Right forelimb (tissue), 1 donor: ENCODE measurements at regions not wholly inside any gene's neighbourhood (a gene's known extent, or its start where the extent isn't known, plus 50 kb on each side); places are given as distances from the start of the nearest gene placed in this dataset.

ENCODE experiments used
- DNase-seq: peaks from one replicate; pipeline ENCODE4 v3.0.0-alpha.2; 2018

DNA sequence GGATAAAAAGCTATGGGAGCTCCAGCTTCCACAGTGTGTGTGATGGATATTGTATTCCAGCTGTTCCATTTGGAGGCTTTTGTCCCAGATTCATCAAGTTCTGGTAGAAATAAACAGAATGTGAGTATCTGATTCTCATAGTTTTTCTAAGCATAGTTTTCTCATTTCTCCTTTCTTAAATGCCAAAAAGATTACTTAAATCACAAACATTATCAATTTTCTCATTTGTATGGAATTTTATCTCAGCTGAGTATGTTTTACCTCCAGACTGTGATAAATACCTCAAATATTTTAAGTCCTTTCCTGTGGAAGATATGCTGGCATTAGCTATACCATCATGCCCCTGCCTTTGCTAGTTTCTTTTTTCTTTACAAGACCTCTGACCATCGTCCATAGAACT, 767.3 kb downstream of the TFAP2A start:
- DNase-seq: no peak

DNA sequence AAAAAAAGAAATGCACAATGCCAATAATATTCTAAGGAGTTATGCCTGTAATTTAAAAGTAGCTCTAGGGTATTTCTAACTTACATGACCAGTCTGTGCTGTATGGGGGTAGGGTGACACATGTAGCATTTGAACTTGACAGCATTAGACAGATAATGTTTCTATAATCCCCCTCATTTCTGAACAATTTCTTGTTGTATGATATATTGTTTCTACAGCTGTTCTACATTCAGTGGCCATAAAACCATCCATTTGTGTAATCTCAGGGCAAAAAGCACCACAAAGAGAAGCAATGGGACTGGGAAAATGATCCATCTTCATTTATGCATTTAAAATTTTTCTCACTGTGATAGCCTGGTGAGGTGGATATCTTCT, 767.8 kb downstream of the TFAP2A start:
- no peak for DNase-seq

DNA sequence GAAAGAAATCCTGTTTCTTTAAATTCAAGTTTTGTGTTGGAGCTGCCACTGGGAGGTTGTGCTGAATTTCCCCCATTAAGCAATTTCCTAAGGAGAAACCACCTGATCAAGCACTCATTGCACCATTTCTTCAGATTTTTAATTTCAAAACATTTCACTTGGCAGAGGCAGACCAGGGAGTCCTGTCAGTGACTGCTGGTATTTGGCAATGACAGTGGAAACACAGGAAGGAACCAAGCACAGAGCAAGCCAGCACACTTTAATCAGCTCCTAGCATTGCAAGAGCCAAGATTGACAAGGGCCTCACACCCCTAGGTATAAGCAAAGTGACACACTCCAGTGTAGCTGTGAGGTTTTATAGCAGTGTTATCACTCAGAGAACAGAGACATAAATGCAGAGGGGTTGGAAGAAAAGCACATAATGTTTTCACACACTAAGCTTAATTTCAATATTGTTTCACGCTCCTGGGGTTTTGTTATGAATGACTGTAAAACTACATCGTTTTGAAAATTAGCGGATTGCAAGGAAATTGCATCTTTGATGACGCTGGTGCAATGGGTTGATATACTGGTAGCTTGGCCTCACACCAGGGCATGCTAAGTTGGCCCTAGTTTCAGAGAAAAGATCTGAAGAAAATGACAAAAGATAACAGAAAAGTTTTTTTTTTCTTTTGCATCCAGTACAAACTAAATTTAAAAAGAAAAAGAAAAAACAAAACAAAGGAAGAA, 768.4 kb downstream of the TFAP2A start:
- no peak for DNase-seq

DNA sequence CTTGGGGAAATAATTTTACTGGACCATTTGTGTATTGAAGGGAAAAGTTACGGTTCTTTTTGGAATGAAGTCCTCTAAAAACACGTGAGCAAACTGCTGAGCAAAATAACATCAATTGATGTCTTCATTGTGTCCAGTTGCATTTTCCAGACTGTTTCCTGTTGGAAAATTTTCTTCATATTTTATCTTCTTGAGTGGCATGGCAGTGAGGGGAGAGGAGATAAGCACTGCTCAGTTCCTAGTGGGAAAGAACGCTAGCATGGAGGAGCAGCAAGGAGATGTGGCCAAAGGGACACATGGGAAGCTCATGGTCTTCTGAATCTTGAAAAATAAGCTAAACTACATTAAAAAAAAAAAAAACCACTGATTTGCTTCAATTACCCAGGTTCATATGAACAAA, 776.0 kb downstream of the TFAP2A start:
- DNase-seq: no peak

DNA sequence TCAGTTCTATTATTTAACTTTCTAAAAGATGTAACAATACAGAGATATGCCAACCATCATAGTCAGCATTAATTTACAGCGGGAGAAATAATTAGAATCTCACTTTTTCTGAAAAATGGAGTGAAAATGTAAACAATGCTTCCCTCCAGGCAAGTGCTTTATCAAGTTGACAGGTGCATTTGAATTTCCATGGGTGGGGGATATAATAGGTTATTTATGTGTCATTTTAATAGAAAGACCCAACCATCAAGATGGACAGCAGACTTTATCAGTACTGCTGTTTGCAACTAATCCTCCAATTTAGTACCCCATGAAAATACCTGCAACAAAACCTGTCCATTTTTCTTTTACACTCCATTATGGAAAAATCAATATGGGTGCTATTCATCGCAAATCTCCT, 780.1 kb downstream of the TFAP2A start:
- no peak for DNase-seq

DNA sequence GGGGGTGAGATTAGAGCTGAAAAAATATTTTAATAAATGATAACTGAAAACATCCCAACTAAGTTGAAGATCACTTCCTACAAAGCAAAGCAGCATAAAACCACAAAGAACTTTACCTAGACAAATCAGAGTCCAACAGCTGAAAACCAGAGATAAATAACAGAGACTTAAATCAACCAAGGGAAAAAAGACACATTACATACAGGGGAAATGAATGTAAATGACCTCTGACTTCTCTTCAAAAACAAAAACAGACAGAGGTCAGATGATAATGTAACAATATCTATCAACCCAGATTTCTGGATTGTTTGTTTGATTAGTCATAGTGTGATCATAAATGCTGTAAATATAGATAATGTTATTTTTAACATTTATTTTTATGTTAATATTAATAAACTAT, 782.8 kb downstream of the TFAP2A start:
- no peak for DNase-seq

DNA sequence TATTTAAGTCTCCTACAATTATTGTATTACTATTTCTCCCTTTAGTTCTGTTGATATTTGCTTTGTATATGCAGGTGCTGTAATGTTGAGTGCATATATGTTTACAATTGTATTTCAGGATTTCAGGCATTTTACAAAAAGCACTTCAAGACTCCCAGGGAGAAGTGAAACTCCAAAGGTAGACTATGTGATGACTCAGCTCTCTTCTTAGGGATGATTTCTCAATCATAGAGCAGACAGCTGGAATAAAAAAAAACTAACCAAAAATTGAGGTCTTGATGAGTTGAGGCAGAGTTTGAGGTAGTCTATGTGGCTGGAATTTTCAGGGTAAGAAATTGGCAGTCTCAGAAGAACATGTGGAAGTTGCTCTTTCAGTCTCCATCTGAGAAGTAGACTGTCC, 786.1 kb downstream of the TFAP2A start:
- DNase-seq: no peak

DNA sequence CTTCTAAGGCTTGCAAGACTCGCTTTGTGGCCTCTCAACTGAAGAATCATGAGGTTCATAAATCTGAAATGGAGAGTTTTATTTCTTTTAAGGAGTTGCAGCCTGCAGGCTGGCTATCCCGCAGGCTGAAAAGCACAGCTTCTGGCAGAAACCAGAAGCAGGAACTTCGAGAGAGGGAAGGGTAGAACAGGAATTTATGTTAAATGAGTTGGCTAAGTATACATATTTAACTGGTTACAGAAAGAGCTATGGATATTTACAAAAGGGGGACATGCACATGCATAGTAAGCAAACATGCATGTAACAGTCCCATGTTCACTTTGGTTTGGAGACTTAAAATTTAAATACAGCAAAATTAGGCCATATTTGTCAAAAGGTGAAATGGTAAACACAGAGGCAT, 787.0 kb downstream of the TFAP2A start:
- no peak for DNase-seq

DNA sequence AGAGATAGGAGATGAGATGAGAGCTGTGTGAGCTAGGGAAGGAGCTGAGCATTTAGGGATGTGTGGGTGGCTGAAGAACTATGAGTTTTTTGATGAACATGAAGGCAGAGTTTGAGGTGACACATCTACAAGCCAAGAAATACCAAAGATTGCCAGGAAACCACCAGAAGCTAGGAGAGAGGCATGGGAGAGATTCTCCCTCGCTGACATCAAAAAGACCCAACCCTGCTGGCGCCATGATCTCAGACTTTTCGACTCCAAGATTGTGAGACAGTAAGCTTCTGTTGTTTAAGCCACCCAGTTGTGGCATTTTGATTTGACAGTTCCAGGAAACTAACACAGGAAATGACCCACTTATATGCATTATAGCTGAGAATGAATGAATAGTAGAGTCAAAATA, 790.9 kb downstream of the TFAP2A start:
- no peak for DNase-seq

DNA sequence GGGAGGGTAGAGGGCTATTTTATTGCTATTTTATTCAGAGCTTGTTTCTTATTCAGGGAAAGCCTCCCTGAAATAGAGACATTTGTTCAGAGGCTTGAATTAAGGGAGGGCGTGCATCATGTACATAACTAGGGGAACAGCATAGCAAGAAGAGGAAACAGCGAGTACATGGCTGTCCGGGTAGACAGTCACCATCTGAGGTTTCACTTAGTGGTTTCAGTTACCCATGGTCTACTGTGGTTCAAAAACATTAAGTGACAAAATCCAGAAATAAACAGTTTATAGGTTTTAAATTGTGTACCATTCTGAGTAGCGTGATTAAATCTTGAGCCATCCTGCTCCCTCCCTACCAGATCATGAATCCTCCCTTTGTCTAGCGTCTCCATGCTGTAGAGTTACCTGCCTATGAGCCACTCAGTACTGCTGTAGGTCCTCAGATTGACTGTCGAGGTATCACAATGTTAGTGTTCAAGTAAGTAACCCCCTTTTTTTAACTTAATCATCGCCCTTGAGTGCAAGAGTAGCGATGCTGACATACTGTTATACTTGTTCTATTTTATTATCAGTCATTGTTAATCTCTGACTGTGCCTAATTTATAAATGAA, 791.5 kb downstream of the TFAP2A start:
- no peak for DNase-seq

DNA sequence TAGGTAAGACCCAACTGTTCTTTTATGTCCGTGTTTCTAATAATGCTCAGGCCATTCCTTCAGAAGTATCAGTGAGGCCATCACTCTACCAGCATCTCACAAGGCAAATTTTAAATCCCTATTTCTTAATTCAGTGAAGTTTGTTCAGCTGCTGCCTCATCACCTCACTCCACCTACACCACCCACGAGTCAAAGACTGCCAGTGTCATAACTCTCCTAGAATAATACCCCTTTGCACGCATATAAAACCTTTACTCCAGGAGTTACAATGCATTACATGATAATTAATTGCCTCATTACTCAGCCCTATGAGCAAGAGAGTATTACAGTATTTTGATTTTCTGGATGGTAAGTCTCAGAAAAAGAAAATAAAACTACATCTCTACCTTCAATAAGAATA, 793.6 kb downstream of the TFAP2A start:
- DNase-seq: no peak

DNA sequence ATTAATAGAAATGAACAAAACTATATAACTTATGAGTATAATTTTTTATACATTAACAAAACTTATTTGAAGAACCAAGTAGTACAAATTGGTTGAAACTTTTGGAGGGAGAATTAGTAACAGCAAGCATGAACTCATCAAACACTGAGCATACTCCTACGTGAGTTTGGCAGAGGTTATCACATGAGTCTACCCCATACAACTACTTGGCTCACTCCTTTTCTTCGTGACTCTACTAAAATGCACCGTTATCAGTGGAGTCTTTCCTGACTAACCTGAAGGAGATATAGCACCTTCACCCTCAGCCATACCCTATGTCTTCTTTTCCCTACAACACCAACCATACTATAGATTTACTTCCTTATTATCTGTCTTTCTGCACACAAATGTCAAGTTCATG, 794.2 kb downstream of the TFAP2A start:
- no peak for DNase-seq

DNA sequence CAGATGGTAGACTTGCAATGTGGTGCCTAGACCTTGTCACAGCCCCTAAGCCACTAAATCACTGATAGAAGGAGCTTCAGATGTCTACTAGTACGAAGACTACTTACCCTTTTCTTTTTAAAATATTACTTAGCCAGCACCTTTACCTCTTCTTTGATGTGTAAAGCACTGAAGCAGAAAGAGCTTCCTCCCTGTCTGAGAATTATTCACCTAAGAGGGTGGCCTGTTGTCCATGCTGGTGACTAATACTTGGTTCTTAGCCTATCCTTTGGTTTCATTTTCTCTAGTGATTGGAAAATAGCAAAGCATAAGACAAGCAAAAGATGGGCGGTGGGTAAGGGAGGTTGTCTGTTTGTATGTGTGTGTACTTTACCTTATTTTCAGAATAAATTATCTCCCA, 794.6 kb downstream of the TFAP2A start:
- no peak for DNase-seq

DNA sequence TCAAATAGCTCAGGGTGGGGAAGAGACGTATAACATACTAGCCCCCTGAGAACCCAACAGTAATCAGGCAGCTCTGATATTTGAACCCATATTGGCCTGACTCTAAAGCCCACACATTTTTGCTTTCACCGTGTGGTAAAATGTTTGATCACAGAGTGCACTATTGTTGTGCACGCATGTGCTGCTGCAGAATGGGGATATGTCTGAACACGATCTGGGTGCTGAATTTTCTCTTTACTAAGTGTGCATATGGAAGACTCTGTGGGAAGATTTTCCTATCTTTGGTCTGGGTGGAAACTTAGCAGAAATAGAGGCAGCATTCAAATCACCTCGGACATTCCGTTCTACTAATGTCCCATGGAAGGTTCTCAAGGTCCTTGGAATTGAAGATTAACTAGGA, 800.1 kb downstream of the TFAP2A start:
- DNase-seq: no peak

DNA sequence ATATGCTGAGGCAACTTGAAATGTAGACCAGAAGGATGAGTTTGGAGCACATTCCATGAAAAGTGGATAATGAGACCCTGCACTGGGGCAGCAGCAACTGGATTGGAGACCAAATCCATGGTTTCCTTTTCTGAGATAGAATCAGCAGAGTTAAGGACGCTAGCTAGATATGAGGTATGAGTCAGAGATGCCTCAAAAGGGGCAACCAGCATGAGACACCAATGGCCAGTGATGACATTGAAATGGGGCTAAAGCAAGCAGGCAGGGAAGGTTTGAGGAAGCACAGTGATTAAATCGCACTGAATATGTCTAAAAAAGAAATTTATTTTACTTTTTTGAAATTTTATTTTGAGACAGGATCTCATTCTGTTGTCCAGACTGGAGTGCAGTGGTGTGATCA, 802.4 kb downstream of the TFAP2A start:
- no peak for DNase-seq

DNA sequence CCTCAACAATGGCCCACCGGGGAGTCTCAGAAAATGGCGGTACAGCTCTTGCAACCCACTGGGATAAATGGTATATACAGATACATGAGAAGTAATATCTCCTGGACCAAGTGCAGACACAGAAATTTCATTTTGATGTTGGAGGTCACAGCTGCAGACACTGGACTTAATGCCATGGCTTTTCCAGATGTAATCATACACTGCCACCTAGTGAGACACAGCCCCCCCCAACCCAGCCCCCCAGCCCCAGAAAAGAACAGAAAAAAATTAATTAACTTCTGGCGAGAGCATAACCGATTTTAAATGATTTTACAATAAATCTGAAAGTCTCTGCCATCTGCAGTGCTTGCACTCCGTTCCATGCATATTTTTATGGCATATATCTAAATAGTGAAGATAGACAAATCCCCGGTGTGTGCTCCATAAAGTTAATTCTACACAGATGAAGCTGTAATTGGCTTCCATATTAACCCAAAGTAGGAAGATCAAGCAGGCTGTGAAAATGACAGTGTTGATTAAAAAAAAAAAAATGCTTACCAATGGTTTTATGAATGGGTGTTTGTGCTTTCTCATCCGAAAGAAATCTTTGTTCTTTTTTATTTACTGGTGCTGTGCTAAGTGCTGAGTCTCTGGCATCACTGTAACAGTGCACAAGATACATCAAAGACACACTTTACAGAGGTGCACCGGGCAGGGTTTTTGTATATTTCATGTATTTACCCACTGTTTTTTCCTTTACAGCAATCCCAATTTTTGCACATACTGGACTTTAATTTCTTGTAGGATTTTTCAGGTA, 804.1 kb downstream of the TFAP2A start:
- no peak for DNase-seq

DNA sequence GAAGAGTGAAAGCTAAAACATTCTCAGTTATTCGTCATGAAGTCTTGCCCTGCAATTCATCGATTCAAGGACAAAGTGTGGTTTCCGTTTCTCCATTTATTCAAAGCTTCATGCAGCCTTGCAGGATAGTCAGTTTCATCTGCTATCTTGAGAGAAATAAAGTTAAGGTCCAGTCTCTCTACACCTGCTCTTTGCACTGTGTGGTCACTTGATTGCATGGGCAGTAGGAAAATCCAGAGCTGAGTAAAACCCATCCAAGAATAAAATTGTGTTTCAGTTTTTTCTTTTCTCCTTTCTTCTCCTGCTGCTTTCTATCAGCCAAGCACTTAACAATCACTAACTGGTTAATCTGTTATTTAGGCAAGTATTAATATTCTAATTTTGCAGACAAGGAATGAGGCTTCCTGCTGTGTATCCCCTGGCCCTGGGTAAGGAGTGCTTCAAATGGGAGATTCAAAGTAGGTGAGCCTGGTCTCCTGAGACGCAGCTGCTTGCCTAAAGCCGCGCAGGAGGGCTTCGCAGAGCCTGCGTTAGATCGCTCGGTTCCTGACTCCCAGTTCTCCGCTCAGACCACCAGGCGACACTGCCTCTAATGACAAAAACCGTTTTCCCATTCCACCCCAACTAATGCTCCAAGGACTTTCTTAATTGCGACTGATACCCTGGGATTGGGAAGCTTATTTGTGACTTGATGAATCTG, 808.3 kb downstream of the TFAP2A start:
- DNase-seq: no peak

DNA sequence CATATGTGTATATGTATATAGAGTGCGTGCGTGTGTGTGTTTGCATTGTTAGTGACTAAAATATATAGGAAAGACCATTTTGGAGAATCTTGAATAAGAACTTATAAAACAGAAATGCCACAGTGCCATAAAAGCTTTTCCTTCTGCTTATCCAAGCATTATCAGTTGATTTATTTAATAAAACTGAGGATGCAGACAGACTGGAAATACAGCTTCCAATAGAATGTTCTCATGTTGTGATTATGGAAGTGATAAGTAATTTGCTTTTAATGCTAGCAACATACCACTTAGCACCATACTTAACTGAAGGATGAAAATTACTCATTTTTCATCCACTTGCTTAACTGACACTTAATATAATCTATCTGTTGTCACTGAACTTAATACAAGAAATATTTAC, 820.1 kb downstream of the TFAP2A start:
- no peak for DNase-seq

DNA sequence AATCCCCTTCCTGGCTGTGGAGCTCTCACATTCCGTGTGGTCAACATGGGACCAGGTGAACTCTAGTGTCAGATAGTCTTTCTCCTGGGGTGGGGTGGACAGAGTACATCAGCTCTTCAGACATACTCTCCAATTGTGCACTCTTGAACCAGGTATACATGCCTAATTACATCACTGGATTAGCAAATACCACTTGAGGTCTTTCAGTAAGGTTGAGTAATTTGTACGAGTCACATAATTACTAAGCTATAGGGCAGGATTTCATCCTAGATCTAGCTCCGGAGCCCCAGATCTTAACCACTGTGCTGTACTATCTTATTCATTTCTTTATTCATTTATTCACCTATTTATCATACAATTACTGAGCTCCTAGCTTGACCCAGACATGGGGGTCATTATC, 821.3 kb downstream of the TFAP2A start:
- no peak for DNase-seq

DNA sequence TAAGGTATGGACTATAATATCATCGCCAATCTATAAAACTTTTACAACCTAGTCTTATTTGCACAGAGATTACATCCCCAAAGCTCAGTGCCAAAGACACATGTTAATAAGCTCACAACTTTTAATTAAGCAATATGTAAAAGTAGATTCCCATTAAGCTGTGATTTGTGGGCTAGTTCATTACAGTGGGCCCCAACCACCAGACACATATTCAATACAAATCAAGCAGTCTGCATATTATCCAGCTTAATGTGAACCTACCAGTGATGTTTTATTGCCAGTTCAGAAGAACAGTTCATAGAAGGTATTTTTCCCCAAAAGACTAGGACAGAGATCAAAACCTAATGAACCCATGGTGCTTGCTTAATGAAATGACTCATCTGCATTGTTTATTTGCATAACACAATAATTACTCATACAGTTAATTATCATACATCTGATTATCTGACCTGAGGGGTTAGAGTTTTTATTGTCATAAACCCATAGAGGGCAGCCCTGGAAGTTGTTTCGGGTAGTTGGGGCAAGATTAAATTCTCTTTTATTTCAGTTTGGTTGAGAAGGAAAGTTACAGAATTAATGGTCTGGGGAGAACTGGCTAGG, 831.0 kb downstream of the TFAP2A start:
- no peak for DNase-seq

DNA sequence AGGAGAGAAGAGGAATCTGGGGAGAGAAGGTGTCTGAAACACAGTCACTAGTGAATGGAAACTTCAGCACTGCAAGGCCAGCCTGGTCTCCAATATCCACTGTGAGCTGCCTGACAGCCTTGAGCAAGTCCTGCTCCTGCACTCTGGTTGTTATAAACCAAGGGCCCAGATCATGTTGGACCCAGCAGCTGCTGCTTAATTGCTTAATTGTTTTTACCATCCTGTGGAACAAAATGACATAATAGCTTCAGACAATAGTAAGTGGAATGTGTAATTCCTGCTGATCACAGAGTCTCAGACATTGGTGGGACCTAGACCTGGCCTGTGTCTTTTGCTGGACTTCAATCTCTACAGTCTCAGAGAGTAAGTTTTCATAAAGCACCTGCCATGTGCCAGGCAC, 833.7 kb downstream of the TFAP2A start:
- no peak for DNase-seq

DNA sequence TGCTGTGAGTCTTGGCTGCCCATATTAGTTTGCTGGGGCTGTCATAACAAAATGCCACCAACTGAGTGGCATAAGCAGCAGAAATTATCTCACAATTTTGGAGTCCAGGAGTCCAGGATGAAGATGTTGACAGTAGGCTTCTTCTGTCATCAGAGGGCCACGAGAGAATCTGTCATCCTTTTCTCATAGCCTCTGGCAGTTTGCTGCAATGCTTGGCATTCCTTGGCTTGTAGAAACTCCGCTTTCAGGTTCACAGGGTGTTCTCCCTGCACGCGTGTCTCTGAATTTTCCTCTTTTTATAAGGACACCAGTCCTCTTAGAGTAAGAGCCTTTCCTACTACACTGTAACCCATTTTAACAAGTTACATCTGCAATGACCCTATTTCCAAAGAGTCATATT, 838.4 kb downstream of the TFAP2A start:
- no peak for DNase-seq

DNA sequence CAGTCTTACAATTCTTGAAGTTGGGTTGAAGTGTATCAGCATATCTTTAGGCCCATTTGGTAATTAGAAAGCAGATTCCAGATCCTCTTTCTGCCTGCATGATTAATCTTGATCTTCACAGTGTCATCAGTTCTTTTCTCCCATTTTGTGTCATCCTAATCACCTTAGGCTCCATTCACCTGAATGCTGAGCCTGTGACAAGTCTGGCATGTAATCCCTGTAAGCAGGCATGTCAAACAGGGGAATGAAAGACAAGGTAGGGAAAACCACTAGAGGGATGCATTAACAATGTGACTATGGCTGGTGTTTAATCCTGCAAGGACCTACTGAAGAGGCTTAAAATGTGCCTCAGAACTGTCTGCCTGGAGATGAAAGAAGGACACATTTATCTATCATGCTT, 848.8 kb downstream of the TFAP2A start:
- DNase-seq: no peak
